GM13977 (cell line): ENCODE measurements at regions not wholly inside any gene's neighbourhood (a gene's known extent, or its start where the extent isn't known, plus 50 kb on each side); places are given as distances from the start of the nearest gene placed in this dataset.

Experiments
- DNase-seq: peaks from one replicate; pipeline ENCODE4 v3.0.0; 2012; ENCODE audit warnings: low spot score
- CTCF ChIP-seq: IDR thresholded peaks from 2 replicates; pipeline ENCODE4 v1.5.1; 2012; ENCODE audit warnings: mild to moderate bottlenecking, control low read depth; ENCODE audit not compliant: insufficient read depth; ENCODE audit errors: extremely low read depth, missing control alignments
- in situ Hi-C: fragments of 300-500 bp; cut with MboI; formaldehyde crosslinking; loops from one replicate; pipeline ENCODE4 v1.12.0; 2022; ENCODE audit warnings: low sequenced_read_pairs, low pct_unique_long_range_greater_than_20kb, mixed read lengths, inconsistent platforms; ENCODE audit not compliant: unreplicated experiment

GRCh38 chr7:26457696-26458327 lies 166.2 kb downstream of the SNX10 start:
- TF ChIP-seq CTCF: no peak
- in situ Hi-C loops: no loop called here
- DNase-seq: no peak

GRCh38 chr7:26458466-26459145 lies 166.9 kb downstream of the SNX10 start:
- DNase-seq: no peak
- in situ Hi-C loops: no loop called here

GRCh38 chr7:26459540-26460193 lies 168.0 kb downstream of the SNX10 start:
- in situ Hi-C loops: no loop called here
- TF ChIP-seq CTCF: no peak
- DNase-seq: no peak

More at GRCh38 chr7:26458466-26459145, 166.9 kb downstream of the SNX10 start:
- TF ChIP-seq CTCF: no peak

GRCh38 chr7:26460351-26461085 lies 168.9 kb downstream of the SNX10 start:
- TF ChIP-seq CTCF: no peak
- DNase-seq: no peak
- in situ Hi-C loops: no loop called here

- in situ Hi-C loops: no loop called here
- no peak for TF ChIP-seq CTCF
- no peak for DNase-seq
These were observed 169.9 kb downstream of the SNX10 start for GRCh38 chr7:26461518-26461917.

- no peak for DNase-seq
- TF ChIP-seq CTCF: no peak
- in situ Hi-C loops: no loop called here
These were observed 174.3 kb downstream of the SNX10 start for GRCh38 chr7:26466007-26466406.
